Endothelial cell of umbilical vein (primary cell): ENCODE measurements at regions not wholly inside any gene's neighbourhood (a gene's known extent, or its start where the extent isn't known, plus 50 kb on each side); places are given as distances from the start of the nearest gene placed in this dataset.
"Not testable (repeated sequence)": the region's sequence is repeated elsewhere in the genome, so short reads cannot be mapped to it uniquely, and the experiment has no call there.

Source experiments
- CTCF ChIP-seq, 2 donors: IDR thresholded peaks; 1 replicate in 1 of 2; 2 replicates in 1 of 2; pipeline ENCODE4 v1.5.1; 2011; ENCODE audit warnings: low read length in 2 of 2, mild to moderate bottlenecking in 2 of 2, moderate library complexity in 2 of 2, control low read depth in 1 of 2, inconsistent platforms in 1 of 2, low read depth in 1 of 2; ENCODE audit not compliant: insufficient read depth in 1 of 2; ENCODE audit errors: extremely low read depth in 1 of 2
- EZH2 ChIP-seq: IDR thresholded peaks from 2 replicates; pipeline ENCODE4 v1.6.1; 2012; ENCODE audit warnings: borderline replicate concordance, low read depth, mild to moderate bottlenecking, moderate library complexity, low read length, inconsistent platforms; ENCODE audit not compliant: severe bottlenecking
- MAX ChIP-seq: IDR thresholded peaks from 2 replicates; pipeline ENCODE4 v1.6.1; 2011; ENCODE audit not compliant: insufficient read depth, insufficient read length
- POLR2A ChIP-seq: IDR thresholded peaks from 2 replicates; pipeline ENCODE4 v1.6.1; 2012; ENCODE audit warnings: low read depth, mild to moderate bottlenecking, control low read depth, low read length
- POLR2AphosphoS5 ChIP-seq: IDR thresholded peaks from 2 replicates; pipeline ENCODE4 v1.6.1; 2012; ENCODE audit warnings: low read depth, mild to moderate bottlenecking, control low read depth, low read length, moderate library complexity; ENCODE audit not compliant: insufficient read depth

GRCh38 chr16:64260631-64261401 lies 861.0 kb downstream of the CDH11 start:
- TF ChIP-seq CTCF (IDR thresholded peaks at IDR 0.05; ENCODE audit: extremely low read depth in 1 of 2, insufficient read depth in 1 of 2, low read depth in 1 of 2, low read length in 2 of 2); POLR2AphosphoS5; POLR2A; EZH2; MAX: not testable (repeated sequence)
